Activated T-cell treated with anti-CD3 and anti-CD28 coated beads, Interleukin-2, amount 50 U/mL, for 72 hours (primary cell): ENCODE measurements at regions not wholly inside any gene's neighbourhood (a gene's known extent, or its start where the extent isn't known, plus 50 kb on each side); places are given as distances from the start of the nearest gene placed in this dataset.
"Not testable (repeated sequence)": the region's sequence is repeated elsewhere in the genome, so short reads cannot be mapped to it uniquely, and the experiment has no call there.

Experiments
- ATAC-seq, 2 donors: fragments of 150-1000 bp; cut with Tn5 transposase; replicated peaks in 1 of 2; 2 replicates each; pipeline ENCODE4 v1.10.0; 2021; ENCODE audit warnings: moderate library complexity in 2 of 2, mild to moderate bottlenecking in 1 of 2
- DNase-seq, 2 donors: peaks; one replicate each; pipeline ENCODE4 v3.0.0; 2021 to 2022; ENCODE audit warnings: mixed read lengths in 1 of 2
- H3K27ac Mint-ChIP-seq: one replicate; pipeline ENCODE4 v1.8.0; 2022; ENCODE audit warnings: mild to moderate bottlenecking, moderate library complexity, mixed read lengths
- H3K27me3 Mint-ChIP-seq: one replicate; pipeline ENCODE4 v1.8.0; 2022; ENCODE audit warnings: low read depth, mixed read lengths
- H3K36me3 Mint-ChIP-seq, 2 donors: one replicate each; pipeline ENCODE4 v1.8.0; 2022; ENCODE audit warnings: mixed read lengths in 2 of 2, mild to moderate bottlenecking in 1 of 2; ENCODE audit not compliant: insufficient read depth in 2 of 2
- H3K4me1 Mint-ChIP-seq: one replicate; pipeline ENCODE4 v1.8.0; 2022; ENCODE audit warnings: low read depth, mixed read lengths
- H3K4me3 Mint-ChIP-seq, 2 donors: one replicate each; pipeline ENCODE4 v1.8.0; 2022; ENCODE audit warnings: mild to moderate bottlenecking in 2 of 2, mixed read lengths in 2 of 2, moderate library complexity in 2 of 2
- H3K9me3 Mint-ChIP-seq, 2 donors: one replicate each; pipeline ENCODE4 v1.8.0; 2022; ENCODE audit warnings: mixed read lengths in 2 of 2

DNA sequence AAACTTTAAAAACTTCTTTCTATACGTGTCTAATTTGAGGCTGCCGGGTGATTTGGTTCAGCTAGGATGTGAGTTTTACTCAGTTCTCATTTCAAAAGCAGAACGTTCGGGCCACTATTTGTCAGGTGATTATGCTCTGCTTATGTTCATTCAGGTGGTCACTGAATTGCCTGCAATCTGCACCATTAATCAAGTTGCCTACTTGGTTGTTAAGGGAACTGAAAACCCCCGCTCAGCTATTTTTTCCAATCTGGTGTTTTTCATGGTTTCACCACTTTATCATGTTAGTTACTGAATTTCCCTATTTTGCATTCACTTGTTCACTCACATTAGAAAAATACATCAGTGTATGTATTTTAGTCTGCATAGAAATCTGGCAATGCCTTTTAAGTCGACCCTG lies 523.0 kb downstream of the CSNK1G3 start:
- no peak for ATAC-seq
- no peaks in the 10 kb centered on the region for H3K36me3 Mint-ChIP-seq
- H3K27ac Mint-ChIP-seq = no peak overlapping the region
- no peak overlapping the region for H3K4me3 Mint-ChIP-seq
- no peak for DNase-seq
- no peaks in the 10 kb centered on the region for H3K4me1 Mint-ChIP-seq
- no peaks in the 10 kb centered on the region for H3K27me3 Mint-ChIP-seq
- no peaks in the 10 kb centered on the region for H3K9me3 Mint-ChIP-seq

- Mint-ChIP-seq H3K36me3 (no peaks in the 10 kb centered on the region), H3K4me3 (no peak overlapping the region), H3K27me3 (no peaks in the 10 kb centered on the region), H3K9me3 (no peaks in the 10 kb centered on the region), H3K27ac (no peak overlapping the region), H3K4me1 (no peaks in the 10 kb centered on the region)
- no peak for DNase-seq
- no peak for ATAC-seq
These were observed 522.2 kb downstream of the CSNK1G3 start for GRCh38 chr5:124034083-124034700.

GRCh38 chr5:124030043-124030491 lies 518.1 kb downstream of the CSNK1G3 start:
- H3K27me3 Mint-ChIP-seq = no peaks in the 10 kb centered on the region
- no peak overlapping the region for H3K27ac Mint-ChIP-seq
- DNase-seq = no peak
- H3K4me1 Mint-ChIP-seq = no peaks in the 10 kb centered on the region
- no peaks in the 10 kb centered on the region for H3K36me3 Mint-ChIP-seq
- peaks cover 2 to 7% of the 10 kb centered on the region in 2 donors for H3K9me3 Mint-ChIP-seq
- no peak overlapping the region for H3K4me3 Mint-ChIP-seq
- ATAC-seq = no peak

GRCh38 chr5:124027441-124027840 lies 515.5 kb downstream of the CSNK1G3 start:
- Mint-ChIP-seq H3K4me1 (no peaks in the 10 kb centered on the region), H3K27ac (no peak overlapping the region), H3K9me3 (peaks cover 2 to 7% of the 10 kb centered on the region in 2 donors), H3K27me3 (no peaks in the 10 kb centered on the region), H3K36me3 (no peaks in the 10 kb centered on the region), H3K4me3 (no peak overlapping the region)
- no peak for ATAC-seq
- DNase-seq = no peak

DNA sequence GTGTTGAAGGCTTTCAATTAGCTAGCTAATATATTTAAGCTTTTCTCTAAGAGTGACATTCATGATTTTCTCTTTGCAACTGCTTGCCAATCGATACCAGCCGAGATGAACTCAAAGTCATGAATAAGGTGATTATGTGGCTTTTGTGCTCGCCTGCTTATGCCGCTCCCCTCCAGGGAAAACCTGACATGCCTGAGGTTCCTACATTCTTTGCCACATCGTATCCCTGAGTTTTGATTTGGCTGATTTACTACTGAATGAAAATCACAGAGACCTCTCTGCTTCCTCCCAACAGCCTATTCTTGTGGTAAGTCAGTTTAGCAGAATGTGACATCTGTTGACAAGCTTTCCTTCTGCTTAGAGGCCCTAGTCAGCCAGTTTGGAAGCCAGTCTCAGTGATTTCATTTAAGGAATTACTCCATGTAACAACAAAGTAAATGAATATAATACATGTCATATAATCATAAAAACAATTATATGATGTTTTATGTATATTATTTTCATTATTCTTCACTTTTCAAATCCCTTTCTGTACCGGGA lies 513.4 kb downstream of the CSNK1G3 start:
- Mint-ChIP-seq H3K36me3 (no peaks in the 10 kb centered on the region), H3K4me1 (no peaks in the 10 kb centered on the region), H3K9me3 (peaks cover 4 to 7% of the 10 kb centered on the region in 2 donors), H3K4me3 (no peak overlapping the region), H3K27ac (no peak overlapping the region), H3K27me3 (no peaks in the 10 kb centered on the region)
- ATAC-seq = no peak
- DNase-seq = no peak

DNA sequence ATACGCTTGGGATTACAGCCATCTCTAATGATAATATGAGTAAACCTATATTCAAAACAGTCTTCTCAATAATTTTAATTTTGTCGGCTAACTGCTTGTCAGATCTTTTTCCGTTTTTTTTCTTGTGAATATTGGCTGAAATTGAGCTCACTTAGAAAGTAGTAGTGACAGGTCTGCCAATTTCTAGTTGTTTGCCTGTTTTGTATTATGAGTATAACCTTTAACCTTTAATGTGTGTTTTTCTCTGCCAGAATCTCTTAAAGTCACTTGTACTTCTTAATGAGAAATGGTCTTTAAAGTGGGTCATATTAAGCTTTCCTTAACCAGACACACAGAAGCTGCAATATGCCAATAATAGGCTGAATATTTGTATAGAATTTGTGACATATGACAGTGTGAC lies 511.0 kb downstream of the CSNK1G3 start:
- H3K36me3 Mint-ChIP-seq = no peaks in the 10 kb centered on the region
- no peak overlapping the region for H3K27ac Mint-ChIP-seq
- ATAC-seq = no peak
- no peak for DNase-seq
- H3K27me3 Mint-ChIP-seq = no peaks in the 10 kb centered on the region
- H3K9me3 Mint-ChIP-seq = peaks cover 4 to 5% of the 10 kb centered on the region in 2 donors
- no peaks in the 10 kb centered on the region for H3K4me1 Mint-ChIP-seq
- H3K4me3 Mint-ChIP-seq = no peak overlapping the region

DNA sequence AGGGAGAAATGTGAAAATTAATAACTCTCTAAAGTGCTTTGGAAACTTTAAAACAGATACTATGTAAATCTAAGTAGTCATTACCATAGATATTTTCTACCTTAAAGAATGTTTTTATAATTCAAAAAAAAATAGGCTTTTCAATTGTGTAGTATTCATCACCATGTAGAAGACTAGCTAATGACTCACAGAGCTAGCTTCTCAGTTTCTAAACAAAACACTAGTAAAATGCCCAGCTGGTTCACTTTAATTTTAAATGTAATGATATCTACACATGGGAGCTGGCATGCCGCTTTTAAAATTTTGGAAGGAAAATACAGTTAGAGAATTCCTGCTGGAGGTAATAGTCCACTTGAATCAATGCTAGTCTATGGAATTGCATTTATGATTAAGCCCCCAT lies 509.8 kb downstream of the CSNK1G3 start:
- Mint-ChIP-seq H3K36me3 (no peaks in the 10 kb centered on the region), H3K27ac (no peak overlapping the region), H3K27me3 (no peaks in the 10 kb centered on the region), H3K4me3 (no peak overlapping the region), H3K4me1 (no peaks in the 10 kb centered on the region), H3K9me3 (peaks cover 2 to 5% of the 10 kb centered on the region in 2 donors)
- ATAC-seq (no peak), DNase-seq (no peak)

DNA sequence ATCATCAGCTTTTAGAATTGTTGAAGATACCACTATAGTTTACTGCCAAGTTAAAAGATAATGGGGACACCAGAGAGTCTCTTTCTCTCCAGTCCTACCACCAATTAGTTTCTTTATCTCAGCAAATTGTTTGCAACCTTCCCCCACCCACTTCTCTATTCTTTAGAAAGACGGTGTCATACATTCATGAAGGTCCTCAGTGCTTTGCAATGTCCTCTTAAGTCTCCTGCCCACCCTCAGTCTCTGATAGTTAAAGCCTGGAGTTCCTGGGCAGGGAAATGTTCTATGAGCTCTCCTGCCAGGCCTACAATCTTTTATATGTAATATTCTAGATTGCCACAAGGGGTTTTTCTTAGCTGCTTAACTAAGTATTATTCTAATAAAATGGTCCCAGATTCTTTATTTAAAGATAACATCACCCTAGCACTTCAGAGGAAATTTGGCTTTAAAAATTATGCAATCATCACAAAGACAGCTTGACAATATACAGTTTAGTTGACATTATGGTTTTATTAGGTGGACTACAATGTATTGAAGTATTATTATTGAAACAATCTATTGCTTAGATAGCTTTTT lies 509.2 kb downstream of the CSNK1G3 start:
- Mint-ChIP-seq H3K27me3 (no peaks in the 10 kb centered on the region), H3K27ac (no peak overlapping the region), H3K9me3 (peaks cover 0 to 2% of the 10 kb centered on the region in 2 donors), H3K4me3 (no peak overlapping the region), H3K4me1 (no peaks in the 10 kb centered on the region), H3K36me3 (no peaks in the 10 kb centered on the region)
- DNase-seq (no peak), ATAC-seq (no peak)

DNA sequence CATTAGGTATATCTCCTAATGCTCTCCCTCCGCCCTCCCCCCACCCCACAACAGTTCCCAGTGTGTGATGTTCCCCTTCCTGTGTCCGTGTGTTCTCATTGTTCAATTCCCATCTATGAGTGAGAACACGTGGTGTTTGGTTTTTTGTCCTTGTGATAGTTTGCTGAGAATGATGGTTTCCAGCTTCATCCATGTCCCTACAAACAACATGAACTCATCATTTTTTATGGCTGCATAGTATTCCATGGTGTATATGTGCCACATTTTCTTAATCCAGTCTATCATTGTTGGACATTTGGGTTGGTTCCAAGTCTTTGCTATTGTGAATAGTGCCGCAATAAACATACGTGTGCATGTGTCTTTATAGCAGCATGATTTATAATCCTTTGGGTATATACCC lies 505.3 kb downstream of the CSNK1G3 start:
- not testable (repeated sequence) for H3K9me3 Mint-ChIP-seq, H3K36me3 Mint-ChIP-seq, DNase-seq, H3K27me3 Mint-ChIP-seq, H3K27ac Mint-ChIP-seq, H3K4me3 Mint-ChIP-seq, H3K4me1 Mint-ChIP-seq, ATAC-seq

- Mint-ChIP-seq H3K9me3 (peaks cover 3 to 5% of the 10 kb centered on the region in 2 donors), H3K27me3 (no peaks in the 10 kb centered on the region), H3K4me1 (no peaks in the 10 kb centered on the region), H3K36me3 (peaks cover 0 to 4% of the 10 kb centered on the region in 2 donors), H3K27ac (no peak overlapping the region), H3K4me3 (no peak overlapping the region)
- no peak for ATAC-seq
- DNase-seq = no peak
These were observed 495.9 kb downstream of the CSNK1G3 start for GRCh38 chr5:124007675-124008398.

GRCh38 chr5:124001036-124001615 lies 489.1 kb downstream of the CSNK1G3 start:
- Mint-ChIP-seq H3K27ac (no peak overlapping the region), H3K9me3 (peaks cover 0 to 5% of the 10 kb centered on the region in 2 donors), H3K36me3 (no peaks in the 10 kb centered on the region), H3K4me1 (no peaks in the 10 kb centered on the region), H3K4me3 (no peak overlapping the region), H3K27me3 (no peaks in the 10 kb centered on the region)
- ATAC-seq = no peak
- DNase-seq = no peak

DNA sequence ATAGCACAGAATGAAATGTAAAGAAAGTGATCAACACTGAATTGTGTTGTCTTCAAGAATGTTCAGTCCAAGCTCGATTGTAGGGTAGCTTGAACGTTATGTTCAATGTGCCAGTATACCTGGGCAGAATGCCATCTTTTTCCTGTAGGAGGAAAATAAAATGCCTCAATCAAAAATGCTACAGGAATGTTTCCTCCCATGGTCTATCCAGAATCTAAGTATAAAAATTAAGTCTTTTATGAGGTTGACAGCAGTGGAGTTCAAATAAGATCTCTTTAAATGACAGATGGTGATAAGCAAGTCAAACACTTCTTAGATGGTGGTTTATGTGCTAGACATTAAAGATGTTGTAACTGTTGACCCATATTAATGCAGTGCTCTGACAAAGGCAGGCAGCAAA lies 488.6 kb downstream of the CSNK1G3 start:
- no peaks in the 10 kb centered on the region for H3K27me3 Mint-ChIP-seq

More for the DNA sequence above, 488.6 kb downstream of the CSNK1G3 start:
- H3K4me3 Mint-ChIP-seq = no peak overlapping the region
- H3K4me1 Mint-ChIP-seq = no peaks in the 10 kb centered on the region
- no peaks in the 10 kb centered on the region for H3K36me3 Mint-ChIP-seq
- H3K9me3 Mint-ChIP-seq = peaks cover 0 to 8% of the 10 kb centered on the region in 2 donors
- ATAC-seq (no peak), DNase-seq (no peak)
- no peak overlapping the region for H3K27ac Mint-ChIP-seq
